HL-60/S4 (cell line): ENCODE measurements at regions not wholly inside any gene's neighbourhood (a gene's known extent, or its start where the extent isn't known, plus 50 kb on each side); places are given as distances from the start of the nearest gene placed in this dataset.

ENCODE experiments used
- in situ Hi-C: fragments of 300-500 bp; cut with MboI; formaldehyde crosslinking; loops from 2 replicates; pipeline ENCODE4 v1.14.3; 2022; ENCODE audit warnings: low sequenced_read_pairs

DNA sequence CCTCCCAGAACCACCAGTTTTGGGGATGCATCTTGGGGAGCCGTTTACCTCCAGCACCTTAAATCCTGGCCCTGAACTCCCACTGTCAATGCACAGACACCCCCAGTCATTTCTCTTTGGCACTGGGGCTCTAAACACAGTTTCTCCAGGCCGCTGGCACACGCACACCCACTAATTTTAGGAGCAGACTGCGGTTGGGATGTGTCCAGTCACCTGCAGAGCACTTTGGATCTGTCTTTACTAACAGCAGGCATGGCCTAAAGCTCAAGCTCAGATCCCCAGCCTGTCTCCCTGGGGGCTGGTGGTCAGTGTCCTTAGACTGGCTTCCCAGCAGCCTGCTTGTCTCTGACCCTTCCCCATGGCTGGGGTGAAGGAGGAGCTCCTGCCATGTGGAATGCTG lies 49.9 kb downstream of the SYNE3 start:
- in situ Hi-C loops, result no loop called here

DNA sequence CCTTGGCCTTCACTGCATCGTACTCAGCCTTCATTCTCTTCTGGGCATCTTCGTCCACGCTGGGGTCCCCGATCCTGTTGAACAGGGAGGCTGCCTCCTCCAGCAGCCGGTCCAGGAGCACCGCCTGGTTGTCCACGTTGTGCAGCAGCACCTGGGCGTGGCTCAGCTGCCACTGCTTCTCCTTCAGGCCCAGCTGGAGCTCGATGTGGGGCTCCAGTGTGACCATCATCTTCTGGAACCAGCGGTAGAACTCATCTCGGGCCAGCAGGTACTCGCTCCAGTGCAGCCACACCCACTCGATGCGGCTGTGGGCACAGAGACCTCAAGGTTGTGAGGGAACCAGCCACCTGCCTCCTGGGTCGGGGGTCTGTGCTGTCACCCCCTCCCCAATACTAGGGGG lies 50.5 kb downstream of the SYNE3 start:
- in situ Hi-C loops, result no loop called here

DNA sequence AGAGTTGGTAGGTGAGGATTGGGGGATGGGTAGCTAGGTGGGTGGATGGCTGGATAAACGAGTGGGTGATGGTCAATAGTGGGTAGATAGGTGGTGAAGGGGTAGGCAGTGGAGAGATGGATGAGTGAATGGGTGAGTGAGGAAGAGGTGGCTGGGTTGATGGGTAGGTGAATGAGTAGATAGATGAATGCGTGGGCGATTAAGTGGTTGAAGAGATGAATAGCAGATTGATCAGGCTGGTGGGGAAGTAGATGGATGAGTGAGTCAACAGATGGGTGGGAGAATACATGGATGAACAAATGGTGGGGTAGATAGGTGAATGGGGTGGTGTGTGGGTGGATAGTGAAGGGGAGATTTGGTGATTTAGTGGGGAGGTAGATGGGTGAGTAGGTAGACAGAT lies 51.1 kb downstream of the SYNE3 start:
- in situ Hi-C loops, result no loop called here

GRCh38 chr14:95464514-95464913 lies 51.9 kb downstream of the SYNE3 start:
- in situ Hi-C loops, result no loop called here

GRCh38 chr14:95464103-95464502 lies 52.3 kb downstream of the SYNE3 start:
- in situ Hi-C loops, result no loop called here

GRCh38 chr14:95463171-95463901 lies 53.1 kb downstream of the SYNE3 start:
- in situ Hi-C loops, result no loop called here

GRCh38 chr14:95462491-95462890 lies 54.0 kb downstream of the SYNE3 start:
- in situ Hi-C loops, result no loop called here

DNA sequence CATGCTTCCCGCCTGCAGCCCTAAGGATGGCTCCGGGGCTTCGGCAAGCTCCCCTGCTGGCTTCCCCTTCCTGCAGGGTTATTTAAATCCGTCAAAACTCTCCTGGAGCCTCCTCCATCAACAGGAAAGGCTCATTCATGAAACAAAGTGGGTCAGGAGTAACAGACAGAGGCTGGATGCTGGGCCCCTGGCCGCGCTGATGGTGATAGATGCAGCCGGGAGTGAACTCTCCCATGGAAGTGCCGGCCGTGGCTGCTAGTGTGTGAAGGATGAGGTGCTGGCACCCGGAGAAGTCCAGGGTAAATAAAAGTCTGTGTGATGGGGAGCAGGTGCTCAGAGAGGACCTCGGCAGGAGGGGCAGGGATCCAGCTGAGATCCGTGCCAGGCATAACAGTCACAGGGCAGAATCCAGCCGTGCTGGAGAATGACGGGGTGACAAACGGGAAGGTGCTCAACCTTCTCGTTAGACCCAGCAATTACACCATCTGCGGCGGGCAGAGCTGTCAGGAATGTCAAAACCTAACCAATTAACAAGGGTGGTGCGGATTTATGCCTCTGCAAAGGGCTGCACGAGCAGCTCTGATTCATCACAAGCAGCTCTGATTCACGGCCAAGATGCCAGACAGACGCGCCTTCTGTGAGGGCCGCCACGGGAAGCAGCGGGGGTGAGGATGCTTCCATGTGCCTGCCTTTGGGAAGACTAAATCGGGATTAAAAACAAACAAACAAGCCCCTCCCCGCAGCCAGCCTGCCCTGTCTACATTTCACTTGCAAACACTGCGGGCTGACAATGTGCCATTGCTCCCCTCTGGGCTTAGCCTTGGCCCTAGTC lies 55.6 kb downstream of the SYNE3 start:
- in situ Hi-C loops, result no loop called here

GRCh38 chr14:95458906-95459305 lies 57.5 kb downstream of the SYNE3 start:
- in situ Hi-C loops, result no loop called here

DNA sequence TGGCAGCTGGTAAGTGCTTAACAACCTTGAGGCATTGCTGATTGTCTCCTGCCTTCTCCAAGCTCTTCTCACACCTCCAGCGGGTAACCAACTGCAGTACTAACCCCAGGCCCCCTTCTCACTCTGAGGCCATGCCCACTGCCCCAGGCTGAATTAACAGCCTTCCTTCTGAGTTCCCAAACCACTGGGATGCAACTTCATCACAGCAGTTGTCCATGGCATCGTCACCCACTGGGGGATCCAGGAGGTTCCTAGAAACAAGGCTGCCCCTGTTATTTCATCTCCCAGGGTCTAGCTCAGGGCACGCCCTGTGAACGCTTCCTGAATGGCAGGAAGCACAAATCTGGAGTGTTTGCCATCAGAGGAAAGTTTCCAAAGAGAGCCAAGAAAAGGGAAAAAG lies 58.0 kb downstream of the SYNE3 start:
- in situ Hi-C loops, result no loop called here

DNA sequence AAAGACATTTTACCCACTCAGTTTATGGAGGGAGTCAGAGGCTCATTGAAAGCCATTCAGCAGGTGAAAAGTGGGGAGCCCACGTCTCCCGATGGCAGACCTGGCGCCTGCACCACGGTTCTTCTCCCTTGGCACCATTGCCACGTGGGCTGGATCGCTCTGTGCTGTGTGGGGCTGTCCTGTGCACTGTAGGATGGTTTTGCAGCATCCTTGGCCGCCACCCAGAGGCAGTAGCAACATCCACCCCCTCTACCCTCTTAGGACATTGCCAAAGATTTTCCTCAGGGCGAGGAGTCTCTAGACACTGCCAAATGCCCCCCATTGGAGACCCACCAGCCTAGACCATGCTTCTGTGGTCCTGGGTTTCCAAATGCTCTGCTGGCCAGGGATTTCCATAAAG lies 60.2 kb downstream of the SYNE3 start:
- in situ Hi-C loops, result no loop called here

GRCh38 chr14:95455246-95455645 lies 61.2 kb downstream of the SYNE3 start:
- in situ Hi-C loops, result no loop called here

DNA sequence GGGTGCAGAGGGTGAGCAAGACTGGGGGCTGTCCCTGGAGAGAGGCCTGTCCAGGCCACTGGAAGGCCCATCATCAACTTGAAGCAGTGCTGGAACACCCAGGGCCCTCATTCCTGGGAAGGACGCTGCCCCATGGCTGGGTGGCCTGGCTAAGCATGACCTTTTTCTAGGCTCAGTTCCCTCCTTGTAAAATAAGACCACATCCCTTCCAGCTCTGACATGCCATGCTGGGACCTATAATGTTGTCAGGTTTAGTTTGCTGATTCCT lies 62.8 kb downstream of the SYNE3 start:
- in situ Hi-C loops, result no loop called here

DNA sequence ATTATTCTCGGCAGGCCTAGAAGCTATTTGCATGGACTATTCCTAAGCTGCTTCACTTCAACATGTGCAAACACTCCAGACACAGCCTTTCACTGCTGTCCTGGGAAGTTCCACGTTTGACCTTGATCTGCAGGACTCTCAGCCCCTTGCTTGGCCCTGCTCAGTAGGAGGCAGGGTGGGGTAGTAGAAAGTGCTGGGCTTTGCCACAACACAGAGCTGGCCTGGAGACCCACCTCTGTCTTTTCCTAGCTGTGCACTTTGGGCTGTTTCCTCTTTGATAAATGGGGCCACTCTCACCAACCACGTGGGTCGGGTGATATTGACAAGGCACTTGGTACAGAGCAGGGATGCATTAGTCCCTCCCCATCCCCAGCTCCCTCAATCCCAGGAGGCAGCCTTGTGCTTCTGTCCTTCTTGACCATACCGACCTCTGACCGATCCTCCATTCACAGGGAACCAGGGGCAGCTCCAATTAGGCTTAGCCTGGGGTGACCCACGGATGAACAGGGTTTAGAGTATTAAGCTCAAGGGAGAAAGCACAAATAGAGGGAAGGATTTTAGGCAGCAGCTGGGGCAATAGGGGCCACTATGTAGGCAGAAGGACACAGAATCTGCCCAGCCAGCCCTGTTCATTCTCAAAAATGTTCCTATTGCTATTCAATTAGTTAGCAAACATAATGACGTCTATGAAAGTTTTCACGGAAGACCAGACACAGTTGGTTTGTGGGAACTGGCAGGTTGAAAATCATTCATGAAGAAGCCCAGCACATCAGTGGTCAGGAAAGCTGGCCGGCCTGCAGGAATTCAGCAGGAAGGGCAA lies 63.3 kb downstream of the SYNE3 start:
- in situ Hi-C loops, result no loop called here

GRCh38 chr14:95452176-95452892 lies 64.1 kb downstream of the SYNE3 start:
- in situ Hi-C loops, result no loop called here

DNA sequence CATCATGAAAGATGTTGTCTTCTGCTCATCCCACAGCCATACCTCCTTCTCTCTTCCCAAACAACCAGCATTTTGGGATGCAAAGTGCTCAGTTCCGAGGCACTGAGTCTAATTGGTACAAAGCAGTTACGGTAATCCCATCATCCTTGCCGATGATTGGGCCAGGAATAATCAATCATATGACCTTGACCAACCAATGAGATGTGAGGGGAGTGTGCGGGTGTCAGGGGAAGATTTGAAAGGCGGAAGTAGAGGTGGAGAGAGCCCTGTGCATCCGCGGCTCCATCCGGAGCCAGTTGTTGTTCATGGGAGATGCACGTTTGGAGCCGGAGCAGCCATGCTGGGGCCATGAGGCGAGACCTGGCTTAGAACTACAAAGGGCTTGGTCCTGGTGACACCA lies 67.3 kb downstream of the SYNE3 start:
- in situ Hi-C loops, result loop anchor here (10.0 to 25.0 kb wide), 2 partner anchors 86 to 238 kb away; partner anchors contain the start of genes GLRX5 and TCL1B

DNA sequence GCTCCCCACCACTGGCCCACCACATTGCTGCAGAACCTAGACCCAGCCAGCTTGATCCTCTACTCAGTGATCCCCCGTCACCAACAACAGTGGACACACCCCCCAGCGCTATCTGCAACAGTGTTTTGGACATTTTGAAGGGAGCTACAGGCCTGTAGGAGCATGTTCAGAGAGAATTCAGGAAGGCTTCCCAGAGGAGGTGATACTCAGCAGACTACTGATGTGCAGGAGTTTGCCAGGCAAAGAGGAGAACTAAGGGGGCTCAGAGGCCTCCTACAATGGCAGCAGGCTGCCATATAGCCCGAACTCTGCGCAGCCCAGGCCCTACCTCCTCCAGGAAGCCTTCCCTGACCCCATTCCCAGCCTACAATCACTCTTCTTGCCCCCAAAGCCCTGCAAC lies 70.0 kb downstream of the SYNE3 start:
- in situ Hi-C loops, result loop anchor here (10.0 to 25.0 kb wide), 2 partner anchors 88 to 241 kb away; partner anchors contain the start of genes GLRX5 and TCL1B

DNA sequence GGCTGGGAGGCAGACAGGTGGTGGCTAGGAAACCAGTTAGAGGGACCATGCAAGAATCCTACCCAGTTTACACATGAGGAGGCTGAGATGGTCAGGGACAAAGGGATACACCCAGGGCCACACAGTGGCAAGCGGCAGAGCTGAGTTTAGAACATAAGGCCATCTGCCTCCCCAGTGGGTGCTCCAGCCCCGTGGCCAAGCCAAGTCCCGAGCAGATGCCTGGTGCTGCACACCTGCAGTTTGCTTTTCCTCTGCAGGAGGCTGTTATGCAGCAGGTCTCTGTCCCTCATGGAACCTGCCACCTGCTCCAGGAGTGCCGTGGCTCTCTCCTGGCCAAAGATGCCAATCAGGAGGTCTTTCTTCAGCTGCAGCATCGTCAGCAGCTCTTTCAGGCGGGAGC lies 70.8 kb downstream of the SYNE3 start:
- in situ Hi-C loops, result loop anchor here (10.0 to 25.0 kb wide), 2 partner anchors 89 to 242 kb away; partner anchors contain the start of genes GLRX5 and TCL1B

DNA sequence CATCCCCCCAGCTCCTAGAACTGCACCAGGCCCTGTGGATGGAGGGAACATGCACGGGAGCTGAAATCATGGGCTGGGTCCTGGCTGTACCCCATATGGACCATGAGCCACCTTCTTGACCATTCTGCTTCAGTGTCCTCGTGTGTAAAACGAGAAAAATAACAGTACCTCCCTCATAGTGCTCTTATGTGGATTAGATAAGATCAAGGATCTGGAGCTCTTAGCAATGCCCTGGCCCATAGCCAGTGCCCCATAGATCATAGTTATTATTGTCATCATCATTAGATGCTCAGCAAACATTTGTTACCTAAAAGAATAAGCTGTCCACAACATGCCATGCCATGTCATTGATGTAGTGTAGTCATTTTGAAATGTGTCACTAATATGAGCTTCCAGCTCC lies 71.3 kb downstream of the SYNE3 start:
- in situ Hi-C loops, result loop anchor here (10.0 to 25.0 kb wide), 2 partner anchors 90 to 242 kb away; partner anchors contain the start of genes GLRX5 and TCL1B
